Activated T-helper 2 cell treated with anti-CD3 and anti-CD28 coated beads, Interferon-gamma antibody, Interleukin-2, Interleukin-4, amounts not matched to agents 10 μg/mL and 5 μg/mL and 100 μg/mL, durations not matched to agents 14 hours and 24 hours and 36 hours (primary cell): ENCODE measurements at regions not wholly inside any gene's neighbourhood (a gene's known extent, or its start where the extent isn't known, plus 50 kb on each side); places are given as distances from the start of the nearest gene placed in this dataset.
"Not testable (repeated sequence)": the region's sequence is repeated elsewhere in the genome, so short reads cannot be mapped to it uniquely, and the experiment has no call there.

Source experiments
- DNase-seq: peaks from one replicate; pipeline ENCODE4 v3.0.0; 2021; ENCODE audit warnings: low spot score
- H3K27ac Mint-ChIP-seq: one replicate; pipeline ENCODE4 v1.8.0; 2021; ENCODE audit warnings: mixed read lengths
- H3K27me3 Mint-ChIP-seq: one replicate; pipeline ENCODE4 v1.8.0; 2021; ENCODE audit warnings: low read depth, mixed read lengths
- H3K36me3 Mint-ChIP-seq: one replicate; pipeline ENCODE4 v1.8.0; 2021; ENCODE audit warnings: low read depth, mixed read lengths
- H3K4me1 Mint-ChIP-seq: one replicate; pipeline ENCODE4 v1.8.0; 2021; ENCODE audit warnings: low read depth, mixed read lengths
- H3K4me3 Mint-ChIP-seq: one replicate; pipeline ENCODE4 v1.8.0; 2021; ENCODE audit warnings: low read depth, mild to moderate bottlenecking, moderate library complexity, mixed read lengths
- H3K9me3 Mint-ChIP-seq: one replicate; pipeline ENCODE4 v1.8.0; 2021; ENCODE audit warnings: mixed read lengths
- intact Hi-C: fragments of 100-400 bp; cut with micrococcal nuclease; formaldehyde crosslinking; loops from one replicate; pipeline ENCODE4 v1.15.1; 2023

DNA sequence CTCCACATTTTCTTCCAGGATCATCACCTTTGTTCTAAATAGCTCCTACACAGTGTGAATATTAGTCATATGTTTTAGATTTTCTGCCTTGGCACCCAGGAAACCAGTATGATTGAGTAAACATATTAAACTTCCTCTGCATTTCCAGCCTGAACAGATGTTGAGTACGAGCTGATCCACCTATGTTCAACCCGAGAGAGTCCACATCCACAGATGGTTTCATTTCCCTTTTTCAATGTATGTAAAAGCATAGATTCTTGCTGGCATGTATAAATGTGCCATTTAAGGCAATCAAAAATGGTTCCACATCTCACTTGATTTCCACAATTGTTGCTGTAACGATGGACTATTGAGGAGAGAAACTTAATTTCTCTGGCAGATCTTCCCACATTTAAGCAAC, 74.2 kb downstream of the ZNF716 start:
- H3K4me3 Mint-ChIP-seq, H3K36me3 Mint-ChIP-seq, H3K27me3 Mint-ChIP-seq, DNase-seq, intact Hi-C loops, H3K4me1 Mint-ChIP-seq, H3K27ac Mint-ChIP-seq: not testable (repeated sequence)
- H3K9me3 Mint-ChIP-seq: peaks cover 57% of the 10 kb centered on the region

DNA sequence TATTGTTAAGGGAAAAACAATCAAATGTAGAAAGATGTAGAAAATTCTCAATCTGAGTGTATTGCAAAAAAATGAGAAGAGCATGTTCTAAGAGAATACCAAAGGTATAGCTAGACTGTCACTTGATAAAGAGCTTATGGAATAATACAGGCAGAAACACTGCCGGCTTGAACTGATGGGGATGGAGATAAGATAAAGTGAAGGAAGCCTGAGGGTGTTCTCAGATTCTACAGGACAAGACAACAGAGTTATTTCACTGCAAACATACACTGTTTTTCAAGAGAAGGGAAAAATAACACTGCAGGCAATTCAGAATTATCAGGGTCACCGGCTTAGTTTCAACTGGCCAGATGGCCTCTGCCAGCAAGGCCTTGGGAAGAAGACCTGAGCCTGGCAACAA, 80.0 kb downstream of the ZNF716 start:
- intact Hi-C loops: no loop called here

DNA sequence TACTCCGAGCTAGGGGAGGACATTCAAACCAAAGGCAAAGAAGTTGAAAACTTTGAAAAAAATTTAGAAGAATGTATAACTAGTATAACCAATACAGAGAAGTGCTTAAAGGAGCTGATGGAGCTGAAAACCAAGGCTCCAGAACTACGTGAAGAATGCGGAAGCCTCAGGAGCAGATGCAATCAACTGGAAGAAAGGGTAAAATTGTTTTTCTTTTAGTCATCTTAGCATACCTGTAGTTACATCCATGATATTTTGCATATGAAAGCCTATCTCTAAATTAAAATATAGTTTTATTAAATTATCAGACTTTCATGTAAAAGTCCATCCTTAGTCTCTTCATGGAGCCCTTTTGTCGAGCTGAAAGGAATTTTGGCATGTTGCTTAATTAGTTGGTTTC, 90.7 kb downstream of the ZNF716 start:
- peaks cover 48% of the 10 kb centered on the region for H3K9me3 Mint-ChIP-seq
- H3K36me3 Mint-ChIP-seq, intact Hi-C loops, H3K4me3 Mint-ChIP-seq, H3K27me3 Mint-ChIP-seq, H3K27ac Mint-ChIP-seq, H3K4me1 Mint-ChIP-seq, DNase-seq: not testable (repeated sequence)

More for the DNA sequence above, 80.0 kb downstream of the ZNF716 start:
- Mint-ChIP-seq H3K36me3 (no peaks in the 10 kb centered on the region), H3K4me1 (no peaks in the 10 kb centered on the region), H3K27me3 (no peaks in the 10 kb centered on the region), H3K9me3 (peaks cover 50% of the 10 kb centered on the region), H3K27ac (no peak overlapping the region), H3K4me3 (no peak overlapping the region)
- no peak for DNase-seq

DNA sequence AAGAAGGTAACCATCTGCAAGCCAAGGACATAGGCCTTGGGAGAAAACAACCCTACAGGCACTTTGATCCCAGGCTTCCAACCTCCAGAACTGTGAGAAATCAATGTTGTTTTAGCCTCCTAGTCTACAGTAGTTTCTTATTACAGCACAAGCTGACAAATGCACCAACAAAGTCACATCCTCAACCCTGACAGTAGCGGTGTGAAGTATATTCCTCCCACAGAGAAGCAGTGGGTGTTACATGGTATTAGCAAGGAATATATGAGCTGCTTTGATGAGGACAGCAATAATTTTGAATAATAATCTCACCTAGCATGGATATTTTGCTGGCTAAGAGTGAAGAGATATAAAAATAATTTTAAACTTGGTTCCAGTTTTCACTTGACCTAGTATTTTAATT, 92.4 kb downstream of the ZNF716 start:
- H3K27ac Mint-ChIP-seq, intact Hi-C loops, DNase-seq, H3K4me1 Mint-ChIP-seq, H3K4me3 Mint-ChIP-seq, H3K27me3 Mint-ChIP-seq, H3K36me3 Mint-ChIP-seq: not testable (repeated sequence)
- H3K9me3 Mint-ChIP-seq: peaks cover 35% of the 10 kb centered on the region

DNA sequence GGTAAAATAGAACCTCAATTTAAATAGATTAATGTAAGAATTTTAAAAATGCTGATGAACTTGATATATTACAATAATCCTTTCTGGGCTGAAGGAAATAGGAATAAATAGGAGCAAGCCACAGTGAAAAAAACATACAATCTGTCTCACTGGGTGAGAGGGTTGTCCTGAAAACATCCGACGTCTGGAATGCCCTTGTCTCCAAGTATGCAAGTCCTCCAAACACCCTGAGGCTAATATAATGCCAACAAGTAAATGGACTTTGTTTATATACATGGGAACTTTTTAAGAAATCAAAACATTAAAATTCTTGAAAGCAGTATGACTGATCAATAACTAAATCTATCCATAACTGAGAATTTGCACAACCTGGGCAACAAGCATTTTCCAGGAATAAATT, 97.4 kb downstream of the ZNF716 start:
- intact Hi-C loops, H3K4me1 Mint-ChIP-seq, H3K36me3 Mint-ChIP-seq, H3K4me3 Mint-ChIP-seq, H3K27me3 Mint-ChIP-seq, DNase-seq, H3K27ac Mint-ChIP-seq: not testable (repeated sequence)
- peaks cover 54% of the 10 kb centered on the region for H3K9me3 Mint-ChIP-seq

DNA sequence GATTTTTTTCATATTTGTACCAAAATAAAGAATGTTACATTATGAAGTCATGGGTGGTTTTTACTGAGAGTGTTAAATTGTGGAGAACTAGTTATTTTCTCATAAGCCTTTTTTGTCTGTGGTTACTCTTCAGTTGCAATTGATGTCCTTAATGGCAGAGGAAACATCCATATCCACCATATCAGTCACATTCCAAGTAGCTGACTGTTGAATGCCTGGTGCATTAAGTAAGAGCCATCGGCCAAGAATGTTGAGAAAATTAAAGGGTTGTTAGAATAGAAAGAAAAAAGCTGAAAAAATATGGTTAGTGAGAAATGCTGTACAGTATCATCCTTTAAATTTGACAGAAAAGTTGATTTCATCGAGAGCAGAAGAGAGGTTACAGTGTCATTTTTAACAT, 100.0 kb downstream of the ZNF716 start:
- DNase-seq, H3K4me1 Mint-ChIP-seq, H3K27ac Mint-ChIP-seq, intact Hi-C loops, H3K4me3 Mint-ChIP-seq, H3K36me3 Mint-ChIP-seq, H3K27me3 Mint-ChIP-seq: not testable (repeated sequence)
- H3K9me3 Mint-ChIP-seq: peaks cover 43% of the 10 kb centered on the region

DNA sequence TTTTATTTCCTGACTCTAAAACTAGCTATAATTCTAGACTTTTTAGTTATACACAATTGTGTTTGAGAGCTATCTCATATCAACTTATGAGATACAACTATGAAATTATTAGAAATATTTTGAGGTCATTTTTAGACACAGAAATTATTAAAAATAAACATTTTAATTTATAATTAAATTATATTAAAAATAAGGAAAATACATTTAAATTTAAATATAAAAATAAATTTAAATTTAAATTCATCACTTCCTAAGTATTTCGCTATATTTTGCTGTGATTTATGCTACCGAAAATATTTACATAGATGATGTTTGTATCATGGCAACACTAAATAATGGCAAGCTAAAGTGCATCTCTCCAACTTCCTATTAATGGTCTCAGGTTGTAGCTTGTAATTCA, 105.7 kb downstream of the ZNF716 start:
- H3K4me3 Mint-ChIP-seq, H3K27me3 Mint-ChIP-seq, H3K36me3 Mint-ChIP-seq, DNase-seq, H3K27ac Mint-ChIP-seq, H3K4me1 Mint-ChIP-seq, intact Hi-C loops: not testable (repeated sequence)
- peaks cover 48% of the 10 kb centered on the region for H3K9me3 Mint-ChIP-seq

DNA sequence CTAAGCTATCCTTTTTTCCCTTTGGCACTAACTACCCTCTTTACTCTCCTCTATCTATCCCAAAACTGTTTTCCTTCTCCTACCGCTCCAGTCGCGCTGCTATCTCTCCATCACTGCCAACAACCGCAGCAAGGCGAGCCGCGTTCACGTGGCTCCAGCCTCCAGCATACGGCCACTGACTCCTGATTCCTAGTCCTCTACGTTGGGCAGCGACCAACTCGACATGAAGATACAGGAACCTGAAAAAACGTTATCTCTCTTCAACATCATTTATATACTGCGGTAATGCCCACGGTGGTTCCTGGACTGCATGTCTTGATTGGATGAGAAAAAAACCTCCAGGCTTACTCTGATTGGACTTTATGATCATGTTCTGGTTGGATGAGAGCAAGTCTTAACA, 129.5 kb downstream of the ZNF716 start:
- H3K27me3 Mint-ChIP-seq: no peaks in the 10 kb centered on the region
- DNase-seq: no peak
- H3K4me3 Mint-ChIP-seq: no peak overlapping the region
- no peak overlapping the region for H3K27ac Mint-ChIP-seq
- no peaks in the 10 kb centered on the region for H3K36me3 Mint-ChIP-seq
- intact Hi-C loops: no loop called here
- peaks cover 54% of the 10 kb centered on the region for H3K9me3 Mint-ChIP-seq
- H3K4me1 Mint-ChIP-seq: no peaks in the 10 kb centered on the region
